ENCODE measurements at regions not wholly inside any gene's neighbourhood (a gene's known extent, or its start where the extent isn't known, plus 50 kb on each side); places are given as distances from the start of the nearest gene placed in this dataset.

DNA sequence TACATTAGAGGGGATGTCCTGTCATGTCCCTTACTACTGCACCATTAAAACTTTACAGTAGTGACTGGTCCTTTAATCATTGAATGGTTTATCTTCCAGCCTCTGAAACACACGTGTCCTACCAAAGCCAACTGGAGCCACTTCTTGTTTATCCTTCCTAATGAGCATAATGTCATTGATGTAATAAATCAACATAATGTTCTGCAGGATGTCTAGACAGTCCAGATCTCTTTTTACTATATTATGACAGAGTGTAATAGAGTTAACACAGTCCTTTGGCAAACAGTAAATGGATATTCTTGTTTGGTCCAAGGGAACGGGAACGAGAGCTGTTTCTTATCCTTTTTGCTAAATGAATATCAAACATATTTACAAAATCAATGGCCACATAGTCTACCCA is 88.1 kb upstream of the PTPRD start:
- no peak for TF ChIP-seq POLR2A (IDR thresholded peaks at IDR 0.05; ENCODE audit: low read depth, low read length)
- no peak for TF ChIP-seq EZH2 (IDR thresholded peaks at IDR 0.05; ENCODE audit: borderline replicate concordance, low read depth, low read length, severe bottlenecking)
- TF ChIP-seq, protein P1, sequence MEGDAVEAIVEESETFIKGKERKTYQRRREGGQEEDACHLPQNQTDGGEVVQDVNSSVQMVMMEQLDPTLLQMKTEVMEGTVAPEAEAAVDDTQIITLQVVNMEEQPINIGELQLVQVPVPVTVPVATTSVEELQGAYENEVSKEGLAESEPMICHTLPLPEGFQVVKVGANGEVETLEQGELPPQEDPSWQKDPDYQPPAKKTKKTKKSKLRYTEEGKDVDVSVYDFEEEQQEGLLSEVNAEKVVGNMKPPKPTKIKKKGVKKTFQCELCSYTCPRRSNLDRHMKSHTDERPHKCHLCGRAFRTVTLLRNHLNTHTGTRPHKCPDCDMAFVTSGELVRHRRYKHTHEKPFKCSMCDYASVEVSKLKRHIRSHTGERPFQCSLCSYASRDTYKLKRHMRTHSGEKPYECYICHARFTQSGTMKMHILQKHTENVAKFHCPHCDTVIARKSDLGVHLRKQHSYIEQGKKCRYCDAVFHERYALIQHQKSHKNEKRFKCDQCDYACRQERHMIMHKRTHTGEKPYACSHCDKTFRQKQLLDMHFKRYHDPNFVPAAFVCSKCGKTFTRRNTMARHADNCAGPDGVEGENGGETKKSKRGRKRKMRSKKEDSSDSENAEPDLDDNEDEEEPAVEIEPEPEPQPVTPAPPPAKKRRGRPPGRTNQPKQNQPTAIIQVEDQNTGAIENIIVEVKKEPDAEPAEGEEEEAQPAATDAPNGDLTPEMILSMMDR (IDR thresholded peaks at IDR 0.05; ENCODE audit: extremely low read depth in 1 of 2, insufficient read depth in 1 of 2, low read depth in 1 of 2, low read length in 2 of 2), result no peak
- no peak for TF ChIP-seq JUN (IDR thresholded peaks at IDR 0.05; ENCODE audit: borderline replicate concordance, insufficient read depth, insufficient read length, low read depth)
- TF ChIP-seq POLR2AphosphoS5 (IDR thresholded peaks at IDR 0.05; ENCODE audit: insufficient read depth, low read depth, low read length), result no peak
